Right lung (tissue), 2 donors: ENCODE measurements at regions not wholly inside any gene's neighbourhood (a gene's known extent, or its start where the extent isn't known, plus 50 kb on each side); places are given as distances from the start of the nearest gene placed in this dataset.
"Not testable (repeated sequence)": the region's sequence is repeated elsewhere in the genome, so short reads cannot be mapped to it uniquely, and the experiment has no call there.

ENCODE experiments used
- DNase-seq, 2 donors: peaks; one replicate each; pipeline ENCODE4 v3.0.0-alpha.2; 2013

DNA sequence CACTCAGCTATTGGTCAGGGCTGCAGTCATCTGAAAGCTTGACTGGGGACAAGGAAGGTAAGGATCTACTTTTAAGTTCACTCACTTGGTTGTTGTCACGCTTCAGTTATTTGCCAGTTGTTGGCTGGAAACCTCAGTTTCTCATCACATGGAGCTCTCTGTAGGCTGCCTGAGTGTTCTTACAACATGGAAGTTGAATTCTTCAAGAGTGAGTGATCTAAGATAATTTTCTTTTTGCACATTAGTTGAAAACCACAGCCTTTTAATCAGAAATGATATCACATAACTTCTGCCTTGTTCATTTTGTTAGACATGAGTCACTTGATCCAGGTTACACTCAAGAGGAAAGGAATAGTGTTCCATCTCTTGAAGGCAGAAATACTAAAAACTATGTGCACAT lies 552.7 kb downstream of the RAPGEF2 start:
- no peak for DNase-seq

DNA sequence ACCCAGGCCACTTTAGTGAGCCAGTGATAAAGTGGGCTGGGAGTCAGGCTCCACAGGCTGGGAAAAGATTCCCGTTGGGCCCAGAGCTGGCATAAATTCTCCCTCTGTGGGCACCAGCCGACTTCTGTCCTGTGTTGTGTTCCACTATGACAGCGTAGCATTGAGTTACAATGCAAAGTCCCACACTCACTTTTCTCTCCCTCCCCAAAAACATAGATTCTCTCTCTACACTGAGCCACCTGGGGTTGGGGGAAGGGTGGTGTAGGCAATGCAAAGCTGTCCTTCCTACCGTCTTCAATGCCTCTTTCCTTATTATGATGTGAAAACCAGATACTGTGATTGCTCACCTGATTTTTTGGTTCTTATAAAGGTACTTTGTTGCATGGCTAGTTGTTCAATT lies 566.2 kb downstream of the RAPGEF2 start:
- no peak for DNase-seq

- DNase-seq: no peak
Observed at GRCh38 chr4:159673221-159673620, 570.3 kb downstream of the RAPGEF2 start.

GRCh38 chr4:159674241-159674640 lies 571.4 kb downstream of the RAPGEF2 start:
- no peak for DNase-seq

- DNase-seq: no peak
Observed at GRCh38 chr4:159677521-159677920, 574.6 kb downstream of the RAPGEF2 start.

- DNase-seq: no peak
Observed at GRCh38 chr4:159682996-159683395, 580.1 kb downstream of the RAPGEF2 start.

- DNase-seq: no peak
Observed at GRCh38 chr4:159684061-159684460, 581.2 kb downstream of the RAPGEF2 start.

DNA sequence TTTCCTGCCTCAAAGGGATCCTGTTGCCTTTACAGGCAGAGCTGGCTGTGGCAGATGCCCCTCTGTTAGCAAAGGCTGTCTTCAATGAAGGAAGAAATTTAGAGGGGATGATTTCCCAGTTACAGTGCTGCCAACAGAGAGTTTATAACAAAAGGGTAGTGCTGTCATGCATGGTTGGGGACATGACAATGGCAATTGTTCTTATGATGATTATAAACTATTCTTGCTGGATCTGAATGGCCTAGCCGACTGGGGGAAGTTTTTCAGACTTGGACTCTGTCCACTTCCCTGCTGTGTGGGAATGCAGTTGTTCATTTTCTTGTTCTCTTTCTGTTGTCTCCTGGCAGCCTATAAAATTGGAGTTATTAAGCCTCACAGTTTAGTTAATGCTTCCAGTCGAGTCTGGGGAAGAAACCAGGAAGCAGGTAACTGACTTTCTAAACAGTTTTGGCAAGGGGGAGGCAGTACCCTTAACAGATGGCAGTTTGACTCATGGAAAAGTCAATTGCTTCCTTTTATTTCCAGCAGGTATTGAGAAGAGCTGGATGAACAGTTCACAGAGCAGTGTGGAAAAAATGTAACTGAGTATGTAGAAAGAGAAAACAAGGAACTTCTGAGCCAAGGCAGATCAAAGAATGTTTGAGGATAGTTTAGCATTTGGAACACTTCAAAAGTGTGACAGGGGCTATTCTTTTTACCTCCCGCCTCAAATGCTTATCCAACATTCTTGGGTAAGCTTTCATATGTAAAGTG lies 582.6 kb downstream of the RAPGEF2 start:
- no peak for DNase-seq

DNA sequence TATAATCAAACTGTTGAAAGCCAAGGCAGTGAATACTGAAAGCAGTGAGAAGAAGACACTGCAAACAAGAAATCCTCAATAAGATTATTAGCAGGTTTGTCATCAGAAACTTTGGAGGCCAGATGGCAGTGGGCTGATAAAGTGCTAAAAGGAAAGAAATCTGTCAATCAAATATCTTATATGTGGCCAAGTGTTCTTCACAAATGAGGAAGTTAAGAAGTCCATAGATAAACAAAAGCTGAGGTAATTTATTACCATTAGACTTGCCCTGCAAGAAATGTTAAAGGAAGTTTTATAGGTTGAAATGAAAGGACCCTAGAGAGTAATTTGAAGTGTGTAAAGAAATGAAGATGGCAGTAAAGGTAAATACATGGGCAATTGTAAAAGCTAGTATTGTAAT lies 586.6 kb downstream of the RAPGEF2 start:
- no peak for DNase-seq

DNA sequence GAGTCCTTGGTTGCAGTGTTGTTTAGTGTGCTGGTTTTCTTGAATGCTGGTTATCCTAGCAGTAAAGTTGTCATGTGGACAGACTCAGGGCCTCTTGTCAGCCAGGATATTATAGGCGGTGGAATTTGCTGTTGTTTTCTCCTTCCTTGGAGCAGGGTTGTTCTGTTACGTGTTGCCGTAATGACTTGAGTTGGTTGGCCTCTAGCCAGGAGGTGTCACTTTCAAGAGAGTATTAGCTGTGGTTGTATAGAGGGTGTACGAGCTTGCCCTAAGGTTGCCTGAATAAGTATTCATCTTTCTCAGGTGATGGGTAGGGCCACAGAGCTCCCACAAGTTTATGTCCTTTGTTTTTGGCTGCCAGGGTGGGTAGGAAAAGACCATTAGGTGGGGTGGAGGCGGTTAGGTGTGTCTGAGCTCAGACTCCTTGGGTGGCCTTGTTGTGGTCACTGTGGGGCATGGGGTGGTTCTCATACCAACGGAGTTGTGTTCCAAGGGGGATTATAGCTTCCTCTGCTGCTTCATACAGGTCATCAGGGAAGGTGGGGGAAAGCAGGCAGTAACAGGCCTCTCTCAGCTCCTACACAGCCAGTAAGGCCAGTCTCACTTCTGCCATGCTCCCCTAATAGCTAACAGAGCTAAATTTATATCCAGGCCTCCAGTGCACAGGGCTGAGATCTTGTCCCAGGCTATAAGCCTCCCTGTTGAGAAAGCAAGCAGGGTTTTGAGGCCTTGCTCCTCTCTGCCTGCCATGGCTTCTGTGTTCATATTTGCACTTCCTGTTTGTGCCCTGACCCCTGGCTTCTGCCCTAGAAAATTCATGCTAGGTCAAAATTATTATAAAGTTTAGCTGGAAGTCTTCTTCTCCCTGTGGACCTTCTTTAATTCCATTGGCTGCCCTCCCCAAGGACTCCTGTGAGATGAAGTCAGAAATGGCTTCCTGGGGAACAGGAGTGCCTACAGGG lies 594.7 kb downstream of the RAPGEF2 start:
- no peak for DNase-seq

DNA sequence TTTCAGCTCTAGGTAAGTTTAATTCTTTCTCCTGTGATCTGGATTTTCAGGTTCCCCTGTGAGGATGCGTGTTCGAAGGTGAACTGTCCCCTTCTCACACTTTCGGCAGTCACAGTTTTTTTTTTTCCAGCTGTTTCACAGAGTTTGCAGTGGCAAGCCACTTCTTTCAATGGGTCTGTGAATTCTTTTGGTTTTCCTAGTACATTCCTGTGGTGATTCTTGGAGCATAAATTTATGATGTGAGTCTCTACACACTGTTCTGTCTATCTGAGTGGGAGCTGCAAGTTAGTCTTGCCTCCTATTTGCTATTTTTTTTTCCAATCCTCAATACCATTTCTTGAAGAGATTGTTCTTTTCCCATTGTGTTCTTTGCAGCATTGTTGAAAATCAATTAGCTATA lies 595.5 kb downstream of the RAPGEF2 start:
- DNase-seq: no peak

DNA sequence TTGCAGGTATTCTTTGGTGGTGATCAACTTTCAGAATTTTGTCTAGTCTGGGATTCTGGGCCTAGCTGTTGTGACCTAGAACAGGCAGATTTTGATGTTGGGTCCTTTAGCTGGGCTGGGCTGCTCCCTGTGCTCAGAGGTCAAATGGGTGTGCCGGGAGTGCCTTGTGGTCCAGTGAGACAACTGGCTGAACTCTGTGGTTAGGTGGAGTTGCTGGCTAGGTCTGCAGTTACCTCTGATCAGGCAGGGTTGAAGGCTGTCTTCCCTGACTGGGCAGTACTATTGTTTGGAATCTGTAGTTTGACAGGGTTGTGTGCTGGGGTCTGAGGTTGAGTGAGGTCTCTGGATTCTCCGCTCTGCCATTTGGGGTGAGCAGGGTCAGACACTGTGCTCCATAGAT lies 599.3 kb downstream of the RAPGEF2 start:
- no peak for DNase-seq

- DNase-seq: no peak
Observed at GRCh38 chr4:159705334-159705733, 602.5 kb downstream of the RAPGEF2 start.

GRCh38 chr4:159706704-159707103 lies 603.8 kb downstream of the RAPGEF2 start:
- DNase-seq: no peak

DNA sequence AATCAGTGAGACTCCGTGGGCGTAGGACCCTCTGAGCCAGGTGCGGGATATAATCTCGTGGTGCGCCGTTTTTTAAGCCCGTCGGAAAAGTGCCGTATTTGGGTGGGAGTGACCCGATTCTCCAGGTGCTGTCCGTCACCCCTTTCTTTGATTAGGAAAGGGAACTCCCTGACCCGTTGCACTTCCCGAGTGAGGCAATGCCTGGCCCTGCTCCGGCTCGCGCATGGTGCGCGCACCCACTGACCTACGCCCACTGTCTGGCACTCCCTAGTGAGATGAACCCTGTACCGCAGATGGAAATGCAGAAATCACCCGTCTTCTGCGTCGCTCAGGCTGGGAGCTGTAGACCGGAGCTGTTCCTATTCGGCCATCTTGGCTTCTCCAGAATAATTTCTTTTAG lies 612.3 kb downstream of the RAPGEF2 start:
- not testable (repeated sequence) for DNase-seq

GRCh38 chr4:159719531-159719930 lies 616.7 kb downstream of the RAPGEF2 start:
- DNase-seq: no peak

GRCh38 chr4:159722052-159722451 lies 619.2 kb downstream of the RAPGEF2 start:
- no peak for DNase-seq

DNA sequence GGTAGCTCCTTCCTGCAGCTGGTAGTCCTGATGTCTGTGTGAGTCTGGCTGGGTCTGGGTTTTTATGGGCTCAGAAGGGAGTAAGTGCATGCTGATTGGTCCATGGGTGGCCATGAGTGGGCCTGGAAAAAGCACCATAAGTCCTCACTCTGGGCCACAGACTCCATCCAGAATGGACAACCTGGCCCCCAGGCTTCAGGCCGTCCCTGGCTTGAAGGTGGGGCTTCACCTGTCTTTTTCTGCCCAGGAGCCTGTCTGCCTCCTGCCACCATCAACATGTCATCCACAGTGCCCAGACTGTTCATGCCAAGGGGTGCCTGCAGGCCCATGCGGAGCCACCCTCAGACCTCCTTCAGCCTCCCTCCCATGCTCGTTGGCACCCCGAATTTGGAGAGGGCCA lies 620.0 kb downstream of the RAPGEF2 start:
- DNase-seq: no peak

- DNase-seq: no peak
Observed at GRCh38 chr4:159723341-159724048, 620.6 kb downstream of the RAPGEF2 start.

- DNase-seq: no peak
Observed at GRCh38 chr4:159725571-159725970, 622.7 kb downstream of the RAPGEF2 start.

DNA sequence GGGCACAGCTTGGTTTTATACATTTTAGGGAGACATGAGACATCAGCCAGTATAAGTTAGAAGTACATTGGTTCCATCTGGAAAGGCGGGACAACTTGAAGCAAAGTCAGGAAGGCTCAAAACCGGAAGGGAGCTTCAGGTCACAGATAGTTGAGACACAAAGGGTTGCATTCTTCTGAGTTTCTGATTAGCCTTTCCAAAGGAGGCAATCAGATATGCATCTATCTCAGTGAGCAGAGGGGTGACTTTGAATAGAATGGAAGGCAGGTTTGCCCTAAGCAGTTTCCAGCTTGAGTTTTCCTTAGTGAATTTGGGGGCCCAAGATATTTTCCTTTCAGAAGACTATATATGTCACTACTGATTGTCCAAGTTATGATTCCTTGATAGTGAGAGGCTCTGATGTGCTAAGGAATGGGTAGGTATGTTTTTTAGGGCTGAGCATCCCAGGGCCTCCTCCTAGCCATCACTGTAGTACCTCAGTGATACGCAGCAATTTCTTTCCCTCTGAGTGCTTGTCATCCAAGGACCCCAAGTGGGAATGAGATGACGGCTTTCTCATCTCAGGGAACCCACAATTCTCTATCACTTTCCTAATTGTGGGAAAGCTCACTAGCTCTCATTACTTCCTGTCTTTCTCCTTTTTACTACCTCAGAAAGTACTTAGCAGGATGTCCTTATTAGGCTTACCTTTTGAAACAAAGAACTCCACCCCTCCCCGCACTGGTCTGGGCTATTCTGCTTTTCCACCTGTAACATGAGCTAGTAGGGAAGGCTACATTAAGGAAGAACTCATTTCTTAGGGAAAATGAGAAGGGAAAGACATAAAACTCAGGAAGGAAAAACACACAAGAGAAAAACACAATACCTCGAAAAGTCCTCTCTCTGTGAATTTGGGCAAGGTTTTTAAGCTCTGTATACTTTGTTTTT lies 632.7 kb downstream of the RAPGEF2 start:
- no peak for DNase-seq
